ENCODE measurements at regions not wholly inside any gene's neighbourhood (a gene's known extent, or its start where the extent isn't known, plus 50 kb on each side); places are given as distances from the start of the nearest gene placed in this dataset.

GRCh38 chr14:28678887-28679286 is 87.7 kb upstream of the FOXG1 start:
- no peak for TF ChIP-seq REST (IDR thresholded peaks at IDR 0.05; ENCODE audit: insufficient read depth in 1 of 2, low read depth in 2 of 2, low read length in 1 of 2)
- TF ChIP-seq CTCF (IDR thresholded peaks at IDR 0.05), result no peak
- no peak for TF ChIP-seq POLR2AphosphoS5 (IDR thresholded peaks at IDR 0.05; ENCODE audit: low read depth, low read length)
- TF ChIP-seq SIN3A (IDR thresholded peaks at IDR 0.05; ENCODE audit: borderline replicate concordance, insufficient read depth, low read depth, low read length), result no peak
